A673 (cell line): ENCODE measurements at regions not wholly inside any gene's neighbourhood (a gene's known extent, or its start where the extent isn't known, plus 50 kb on each side); places are given as distances from the start of the nearest gene placed in this dataset.

Experiments
- BruUV-seq: library from RNA; stranded (reverse); fragments of 400-500 nt; replicated peaks from 2 replicates; lab custom pipeline; 2021; lab: Mats Ljungman, UMichigan
- CTCF ChIA-PET: fragments of 300-600 bp; sonication (Branson Sonifier 250); formaldehyde crosslinking; loops from one replicate; lab custom pipeline; 2022; ENCODE audit warnings: antibody characterized with exemption; lab: Charles Lee
- POLR2A ChIA-PET: fragments of 300-600 bp; sonication (Branson Sonifier 250); formaldehyde crosslinking; loops from one replicate; lab custom pipeline; 2022; ENCODE audit warnings: antibody characterized with exemption; ENCODE audit not compliant: low non-redundant PET; lab: Charles Lee
- DNase-seq: peaks from one replicate; pipeline ENCODE4 v3.0.0-alpha.2; 2015; ENCODE audit warnings: low spot score
- H3K27ac ChIP-seq: fragments of 200-600 bp; sonication (generic); 2 replicates; pipeline ENCODE4 v1.5.1; 2016; ENCODE audit warnings: mixed run types, low read depth, mild to moderate bottlenecking, mixed read lengths, antibody characterized with exemption, low read length; ENCODE audit not compliant: poor library complexity, severe bottlenecking
- H3K27me3 ChIP-seq: fragments of 200-600 bp; sonication (generic); replicated peaks from 2 replicates; pipeline ENCODE4 v1.6.1; 2017; ENCODE audit warnings: mixed run types, low read depth, mild to moderate bottlenecking, mixed read lengths, antibody characterized with exemption, low read length; ENCODE audit not compliant: insufficient read depth, poor library complexity
- H3K36me3 ChIP-seq: fragments of 200-600 bp; sonication (generic); 2 replicates; pipeline ENCODE4 v1.6.1; 2016; ENCODE audit warnings: mixed run types, mild to moderate bottlenecking, mixed read lengths, antibody characterized with exemption, low read length; ENCODE audit not compliant: insufficient read depth, poor library complexity, severe bottlenecking
- H3K4me1 ChIP-seq: fragments of 200-600 bp; sonication (generic); 2 replicates; pipeline ENCODE4 v1.6.1; 2017; ENCODE audit warnings: mixed run types, mild to moderate bottlenecking, mixed read lengths, antibody characterized with exemption, low read length; ENCODE audit not compliant: insufficient read depth, poor library complexity, severe bottlenecking
- H3K4me3 ChIP-seq: fragments of 200-600 bp; sonication (generic); 2 replicates; pipeline ENCODE4 v1.5.1; 2016; ENCODE audit warnings: low read depth, mixed run types, mild to moderate bottlenecking, mixed read lengths, low read length; ENCODE audit not compliant: poor library complexity, severe bottlenecking
- H3K9me3 ChIP-seq: fragments of 200-600 bp; sonication (generic); 2 replicates; pipeline ENCODE4 v1.6.1; 2016; ENCODE audit warnings: mixed run types, low read depth, mild to moderate bottlenecking, mixed read lengths, antibody characterized with exemption, low read length; ENCODE audit not compliant: poor library complexity, severe bottlenecking
- CTCF ChIP-seq: fragments of 300-800, 200-600 bp; sonication (generic); conservative IDR thresholded peaks from 2 replicates; pipeline ENCODE4 v1.5.1; 2017; ENCODE audit warnings: low read depth, mild to moderate bottlenecking, antibody characterized with exemption, low read length, moderate library complexity, mixed read lengths
- EZH2 ChIP-seq: fragments of 200-600 bp; sonication (generic); IDR thresholded peaks from 2 replicates; pipeline ENCODE4 v1.6.1; 2017; ENCODE audit warnings: borderline replicate concordance, low read depth, mild to moderate bottlenecking, mixed read lengths, antibody characterized with exemption, low read length; ENCODE audit not compliant: poor library complexity, severe bottlenecking
- intact Hi-C: fragments of 100-400 bp; cut with micrococcal nuclease; formaldehyde crosslinking; loops from one replicate; pipeline ENCODE4 v1.10.0; 2022; ENCODE audit not compliant: unreplicated experiment

- H3K9me3 ChIP-seq, result no peaks in the 10 kb centered on the region
- H3K27me3 ChIP-seq, result no peaks in the 10 kb centered on the region
- intact Hi-C loops, result no loop called here
- TF ChIP-seq CTCF, result no peak
- TF ChIP-seq EZH2, result no peak
- no peaks in the 10 kb centered on the region for H3K36me3 ChIP-seq
- no peak for DNase-seq
- H3K4me1 ChIP-seq, result no peaks in the 10 kb centered on the region
- no TSS peak for BruUV-seq
- POLR2A ChIA-PET, result no interaction called here
- CTCF ChIA-PET, result no interaction called here
- H3K4me3 ChIP-seq, result no peak overlapping the region
- H3K27ac ChIP-seq, result no peak overlapping the region
Observed at GRCh38 chr3:127445581-127446343, 144.8 kb downstream of the TPRA1 start.

- H3K36me3 ChIP-seq, result no peaks in the 10 kb centered on the region
Observed at GRCh38 chr3:127444761-127445160, 145.8 kb downstream of the TPRA1 start.

DNA sequence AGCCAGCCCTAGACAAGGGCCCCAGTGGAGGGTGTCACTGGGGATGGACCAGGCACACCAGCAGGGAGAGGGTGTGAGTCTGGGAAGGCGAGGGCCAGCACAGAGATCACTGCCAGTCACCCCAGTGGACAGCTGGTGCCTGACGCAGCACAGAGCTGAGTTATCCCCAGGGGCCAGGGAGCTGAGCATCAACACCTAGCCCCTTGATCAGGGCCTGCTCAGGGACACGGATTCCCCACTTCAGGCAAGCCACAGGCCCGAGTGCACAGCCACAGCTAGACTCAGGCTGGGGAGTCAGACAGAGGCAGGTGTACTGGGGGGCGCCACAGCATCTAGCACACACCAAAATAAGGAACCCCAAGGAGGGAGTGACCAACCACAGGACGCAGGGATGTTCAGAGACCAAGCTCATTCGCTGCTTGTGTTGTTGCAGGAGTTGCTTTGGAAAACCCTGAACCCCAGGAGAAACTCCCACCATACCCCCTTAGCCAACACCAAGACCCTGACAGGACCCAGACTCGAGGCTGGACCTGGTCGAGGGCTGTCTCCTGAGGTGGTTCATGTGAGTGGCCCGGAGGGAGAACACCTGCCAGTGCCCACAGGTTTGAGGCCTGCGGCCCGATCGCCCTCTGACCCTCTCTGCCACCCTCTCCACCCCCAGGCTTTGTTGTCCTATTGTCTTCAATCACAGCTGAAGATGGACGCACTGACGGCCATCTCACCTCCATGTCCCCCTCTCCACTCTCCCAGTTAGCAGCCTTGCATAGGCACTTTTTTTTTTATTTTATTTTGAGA, 146.8 kb downstream of the TPRA1 start:
- TF ChIP-seq CTCF (no peak), EZH2 (no peak)
- no peak for DNase-seq
- H3K27ac ChIP-seq, result no peak overlapping the region
- no peaks in the 10 kb centered on the region for H3K27me3 ChIP-seq
- ChIA-PET POLR2A (no interaction called here), CTCF (no interaction called here)
- intact Hi-C loops, result no loop called here
- no TSS peak for BruUV-seq
- H3K4me1 ChIP-seq, result no peaks in the 10 kb centered on the region
- no peak overlapping the region for H3K4me3 ChIP-seq
- H3K36me3 ChIP-seq, result no peaks in the 10 kb centered on the region
- no peaks in the 10 kb centered on the region for H3K9me3 ChIP-seq

More at GRCh38 chr3:127444761-127445160, 145.8 kb downstream of the TPRA1 start:
- ChIA-PET POLR2A (no interaction called here), CTCF (no interaction called here)
- BruUV-seq, result no TSS peak
- intact Hi-C loops, result no loop called here
- no peak for DNase-seq
- Histone ChIP-seq H3K4me3 (no peak overlapping the region), H3K9me3 (no peaks in the 10 kb centered on the region), H3K4me1 (no peaks in the 10 kb centered on the region), H3K27me3 (no peaks in the 10 kb centered on the region), H3K27ac (no peak overlapping the region)
- TF ChIP-seq CTCF (no peak), EZH2 (no peak)
